Sigmoid colon (tissue), 4 donors: ENCODE measurements at regions not wholly inside any gene's neighbourhood (a gene's known extent, or its start where the extent isn't known, plus 50 kb on each side); places are given as distances from the start of the nearest gene placed in this dataset.

Source experiments
- CTCF ChIP-seq, 4 experiments: fragments of 450-650 bp in 3 of 4; fragments of 200-600 bp in 1 of 4; IDR thresholded peaks; one replicate each; pipeline ENCODE4 v1.5.1; 2016 to 2019; ENCODE audit warnings: antibody characterized with exemption in 4 of 4, mild to moderate bottlenecking in 3 of 4, moderate library complexity in 2 of 4
- POLR2A ChIP-seq, 2 donors: fragments of 450-650 bp; IDR thresholded peaks; one replicate each; pipeline ENCODE4 v1.6.1; 2016; ENCODE audit warnings: antibody characterized with exemption in 2 of 2, mild to moderate bottlenecking in 2 of 2, moderate library complexity in 2 of 2
- POLR2AphosphoS5 ChIP-seq, 4 donors: sonication (generic); formaldehyde crosslinking; IDR thresholded peaks; one replicate each; pipeline ENCODE4 v1.6.1; 2017; ENCODE audit warnings: antibody characterized with exemption in 4 of 4

DNA sequence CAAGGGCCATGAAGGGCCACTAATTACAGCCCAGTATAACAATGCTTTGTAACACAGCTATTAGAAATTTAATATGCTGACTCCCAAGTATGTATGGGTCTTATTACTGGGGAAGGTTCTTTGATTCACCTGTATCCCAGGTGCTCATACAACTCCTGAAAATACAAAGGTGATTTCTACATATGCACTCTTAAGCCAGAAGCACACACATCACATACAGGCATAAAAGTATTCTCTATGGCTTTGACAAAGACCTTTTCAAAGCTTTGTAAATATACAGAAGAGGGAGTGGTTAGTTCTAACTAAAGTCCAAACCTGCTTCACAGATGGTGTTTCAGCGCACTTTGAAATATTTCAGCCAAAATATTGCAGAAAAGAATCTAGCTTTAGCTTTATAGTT is 191.5 kb downstream of the SNCA start:
- TF ChIP-seq POLR2A (IDR thresholded peaks at IDR 0.05) (no peak), CTCF (IDR thresholded peaks at IDR 0.05) (no peak), POLR2AphosphoS5 (IDR thresholded peaks at IDR 0.05) (no peak)
